ENCODE measurements at regions not wholly inside any gene's neighbourhood (a gene's known extent, or its start where the extent isn't known, plus 50 kb on each side); places are given as distances from the start of the nearest gene placed in this dataset.

- H3K27me3 Mint-ChIP-seq: no peaks in the 10 kb centered on the region
- H3K27ac Mint-ChIP-seq: no peak overlapping the region
- no peaks in the 10 kb centered on the region for H3K4me1 Mint-ChIP-seq (ENCODE audit: low read depth in 2 of 2)
- H3K9me3 Mint-ChIP-seq: peaks cover 4 to 8% of the 10 kb centered on the region in 2 donors
- no peak for DNase-seq
- H3K4me3 Mint-ChIP-seq: no peak overlapping the region
- no peak for ATAC-seq (replicated peaks)
- no peaks in the 10 kb centered on the region for H3K36me3 Mint-ChIP-seq (ENCODE audit: insufficient read depth)
Observed at GRCh38 chr11:109236696-109237095, 185.3 kb upstream of the C11orf87 start.

GRCh38 chr11:109237636-109238035, 184.4 kb upstream of the C11orf87 start:
- H3K4me3 Mint-ChIP-seq: no peak overlapping the region
- H3K9me3 Mint-ChIP-seq: peaks cover 4 to 8% of the 10 kb centered on the region in 2 donors
- H3K36me3 Mint-ChIP-seq (ENCODE audit: insufficient read depth): no peaks in the 10 kb centered on the region
- H3K27ac Mint-ChIP-seq: no peak overlapping the region
- H3K4me1 Mint-ChIP-seq (ENCODE audit: low read depth in 2 of 2): no peaks in the 10 kb centered on the region
- no peaks in the 10 kb centered on the region for H3K27me3 Mint-ChIP-seq
- DNase-seq (no peak), ATAC-seq (replicated peaks) (no peak)

GRCh38 chr11:109241988-109242536, 179.9 kb upstream of the C11orf87 start:
- Mint-ChIP-seq H3K36me3 (ENCODE audit: insufficient read depth) (no peaks in the 10 kb centered on the region), H3K27ac (no peak overlapping the region)

DNA sequence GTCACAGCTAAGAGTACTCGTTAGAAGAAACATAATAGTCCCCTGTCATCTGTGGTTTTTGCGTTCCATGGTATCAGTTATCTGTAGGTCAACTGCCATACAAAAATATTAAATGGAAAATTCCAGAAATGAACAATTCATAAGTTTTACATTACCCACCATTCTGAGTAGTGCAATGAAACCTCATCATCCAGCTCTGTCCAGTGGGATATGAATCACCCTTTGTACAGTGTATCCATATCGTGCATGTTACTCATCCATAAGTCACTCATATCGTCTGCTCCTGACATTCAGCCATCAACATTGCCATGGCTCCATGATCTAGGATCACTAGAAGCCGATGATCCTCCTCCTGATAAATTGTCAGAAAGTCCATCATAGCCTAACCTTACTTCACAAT, 174.9 kb upstream of the C11orf87 start:
- H3K9me3 Mint-ChIP-seq: peaks cover 4 to 11% of the 10 kb centered on the region in 2 donors

More at GRCh38 chr11:109241988-109242536, 179.9 kb upstream of the C11orf87 start:
- H3K4me3 Mint-ChIP-seq: no peak overlapping the region
- peaks cover 4 to 19% of the 10 kb centered on the region in 2 donors for H3K9me3 Mint-ChIP-seq
- no peaks in the 10 kb centered on the region for H3K27me3 Mint-ChIP-seq
- no peaks in the 10 kb centered on the region for H3K4me1 Mint-ChIP-seq (ENCODE audit: low read depth in 2 of 2)
- ATAC-seq (replicated peaks) (no peak), DNase-seq (no peak)

GRCh38 chr11:109249597-109249996, 172.4 kb upstream of the C11orf87 start:
- no peak overlapping the region for H3K27ac Mint-ChIP-seq
- no peak overlapping the region for H3K4me3 Mint-ChIP-seq
- peaks cover 6 to 17% of the 10 kb centered on the region in 2 donors for H3K9me3 Mint-ChIP-seq
- H3K4me1 Mint-ChIP-seq (ENCODE audit: low read depth in 2 of 2): no peaks in the 10 kb centered on the region
- DNase-seq (no peak), ATAC-seq (replicated peaks) (no peak)
- no peaks in the 10 kb centered on the region for H3K36me3 Mint-ChIP-seq (ENCODE audit: insufficient read depth)
- no peaks in the 10 kb centered on the region for H3K27me3 Mint-ChIP-seq

More for the DNA sequence above, 174.9 kb upstream of the C11orf87 start:
- ATAC-seq (replicated peaks) (no peak), DNase-seq (no peak)
- no peak overlapping the region for H3K27ac Mint-ChIP-seq
- no peaks in the 10 kb centered on the region for H3K27me3 Mint-ChIP-seq
- no peaks in the 10 kb centered on the region for H3K4me1 Mint-ChIP-seq (ENCODE audit: low read depth in 2 of 2)
- no peaks in the 10 kb centered on the region for H3K36me3 Mint-ChIP-seq (ENCODE audit: insufficient read depth)
- no peak overlapping the region for H3K4me3 Mint-ChIP-seq

DNA sequence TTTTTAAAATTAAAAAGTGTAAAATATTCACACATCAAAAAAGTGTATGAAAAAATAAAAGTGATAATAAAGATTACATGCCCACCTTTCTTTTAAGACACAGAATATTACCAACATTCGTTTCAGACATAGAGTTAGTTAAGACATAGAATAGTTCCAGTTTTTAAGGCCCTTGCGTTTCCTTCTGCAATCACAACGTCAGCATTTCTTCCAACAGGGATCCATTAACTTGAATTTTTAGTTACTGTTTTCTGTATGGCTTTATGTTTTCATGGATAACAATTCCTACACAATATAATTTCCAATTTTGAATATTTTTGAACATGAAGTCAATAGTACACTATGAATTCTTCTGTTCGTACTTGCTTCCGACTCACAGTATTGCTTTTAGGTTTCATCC, 170.8 kb upstream of the C11orf87 start:
- no peaks in the 10 kb centered on the region for H3K36me3 Mint-ChIP-seq (ENCODE audit: insufficient read depth)
- H3K27me3 Mint-ChIP-seq: no peaks in the 10 kb centered on the region
- DNase-seq: no peak
- no peaks in the 10 kb centered on the region for H3K4me1 Mint-ChIP-seq (ENCODE audit: low read depth in 2 of 2)
- ATAC-seq (replicated peaks): no peak
- H3K4me3 Mint-ChIP-seq: no peak overlapping the region
- H3K27ac Mint-ChIP-seq: no peak overlapping the region
- H3K9me3 Mint-ChIP-seq: peaks cover 6% of the 10 kb centered on the region in 2 donors

DNA sequence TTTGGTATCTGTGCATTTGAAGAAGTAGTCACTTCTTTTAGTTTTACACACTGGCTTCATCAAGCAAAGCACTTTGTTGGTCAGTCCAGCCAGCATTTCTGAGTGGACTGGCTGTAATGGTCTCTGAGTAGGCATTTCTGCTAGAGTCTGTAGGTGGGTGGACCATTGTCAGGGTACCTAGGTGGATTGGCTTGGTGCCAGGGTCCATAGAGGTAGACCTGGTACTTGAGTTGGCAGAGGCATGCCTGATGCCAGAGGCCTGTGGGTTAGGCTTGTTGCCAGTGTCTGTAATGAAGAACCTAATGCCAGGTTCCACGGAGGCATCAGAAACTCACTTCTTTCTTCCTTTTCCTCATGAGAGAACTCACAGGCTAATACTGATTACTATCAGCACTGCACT, 157.9 kb upstream of the C11orf87 start:
- H3K36me3 Mint-ChIP-seq (ENCODE audit: insufficient read depth): no peaks in the 10 kb centered on the region
- H3K4me3 Mint-ChIP-seq: no peak overlapping the region
- ATAC-seq (replicated peaks) (no peak), DNase-seq (no peak)
- H3K27me3 Mint-ChIP-seq: no peaks in the 10 kb centered on the region
- peaks cover 0 to 20% of the 10 kb centered on the region in 2 donors for H3K9me3 Mint-ChIP-seq
- no peak overlapping the region for H3K27ac Mint-ChIP-seq
- no peaks in the 10 kb centered on the region for H3K4me1 Mint-ChIP-seq (ENCODE audit: low read depth in 2 of 2)

GRCh38 chr11:109267293-109268095, 154.5 kb upstream of the C11orf87 start:
- H3K4me3 Mint-ChIP-seq: no peak overlapping the region

DNA sequence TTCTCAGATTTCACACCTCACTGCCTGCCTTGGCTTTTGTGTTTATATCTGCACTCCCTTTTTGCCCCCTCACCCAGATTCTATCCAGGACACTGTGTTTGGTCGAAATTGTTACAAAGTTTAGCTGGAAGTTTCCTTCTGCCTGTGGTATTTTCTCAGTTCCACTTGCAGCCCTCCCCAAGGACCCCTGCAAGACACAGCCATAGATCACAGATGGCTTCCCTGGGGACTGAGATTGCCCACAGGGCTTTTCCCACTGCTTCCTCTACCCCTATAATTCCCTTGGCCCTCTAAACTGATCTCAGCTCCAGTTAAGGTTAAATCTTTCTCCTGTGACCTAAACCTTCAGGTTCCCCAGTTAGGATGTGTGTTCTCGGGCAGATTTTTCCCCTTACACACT, 146.1 kb upstream of the C11orf87 start:
- Mint-ChIP-seq H3K9me3 (peaks cover 6 to 29% of the 10 kb centered on the region in 2 donors), H3K27ac (no peak overlapping the region), H3K4me3 (no peak overlapping the region), H3K27me3 (no peaks in the 10 kb centered on the region), H3K4me1 (ENCODE audit: low read depth in 2 of 2) (no peaks in the 10 kb centered on the region), H3K36me3 (ENCODE audit: insufficient read depth) (no peaks in the 10 kb centered on the region)
- no peak for DNase-seq
- ATAC-seq (replicated peaks): no peak

More at GRCh38 chr11:109267293-109268095, 154.5 kb upstream of the C11orf87 start:
- Mint-ChIP-seq H3K4me1 (ENCODE audit: low read depth in 2 of 2) (no peaks in the 10 kb centered on the region), H3K9me3 (peaks cover 2 to 12% of the 10 kb centered on the region in 2 donors), H3K27ac (no peak overlapping the region), H3K27me3 (no peaks in the 10 kb centered on the region), H3K36me3 (ENCODE audit: insufficient read depth) (no peaks in the 10 kb centered on the region)
- no peak for ATAC-seq (replicated peaks)
- no peak for DNase-seq

GRCh38 chr11:109285465-109285864, 136.5 kb upstream of the C11orf87 start:
- Mint-ChIP-seq H3K27me3 (no peaks in the 10 kb centered on the region), H3K4me3 (no peak overlapping the region), H3K4me1 (ENCODE audit: low read depth in 2 of 2) (no peaks in the 10 kb centered on the region), H3K27ac (no peak overlapping the region), H3K36me3 (ENCODE audit: insufficient read depth) (peaks cover 3% of the 10 kb centered on the region), H3K9me3 (peaks cover 0 to 10% of the 10 kb centered on the region in 2 donors)
- DNase-seq (no peak), ATAC-seq (replicated peaks) (no peak)

- Mint-ChIP-seq H3K27ac (no peak overlapping the region), H3K27me3 (no peaks in the 10 kb centered on the region), H3K4me3 (no peak overlapping the region), H3K9me3 (peaks cover 0 to 10% of the 10 kb centered on the region in 2 donors), H3K4me1 (ENCODE audit: low read depth in 2 of 2) (no peaks in the 10 kb centered on the region), H3K36me3 (ENCODE audit: insufficient read depth) (no peaks in the 10 kb centered on the region)
- ATAC-seq (replicated peaks): no peak
- no peak for DNase-seq
Observed at GRCh38 chr11:109291553-109291952, 130.4 kb upstream of the C11orf87 start.

- H3K27ac Mint-ChIP-seq: no peak overlapping the region
- no peak overlapping the region for H3K4me3 Mint-ChIP-seq
- peaks cover 2 to 11% of the 10 kb centered on the region in 2 donors for H3K9me3 Mint-ChIP-seq
- H3K4me1 Mint-ChIP-seq (ENCODE audit: low read depth in 2 of 2): no peaks in the 10 kb centered on the region
- DNase-seq (no peak), ATAC-seq (replicated peaks) (no peak)
- no peaks in the 10 kb centered on the region for H3K36me3 Mint-ChIP-seq (ENCODE audit: insufficient read depth)
- H3K27me3 Mint-ChIP-seq: no peaks in the 10 kb centered on the region
Observed at GRCh38 chr11:109298865-109299264, 123.1 kb upstream of the C11orf87 start.

GRCh38 chr11:109300211-109300610, 121.8 kb upstream of the C11orf87 start:
- no peak for DNase-seq
- H3K27ac Mint-ChIP-seq: no peak overlapping the region
- peaks cover 2 to 11% of the 10 kb centered on the region in 2 donors for H3K9me3 Mint-ChIP-seq
- no peak overlapping the region for H3K4me3 Mint-ChIP-seq
- no peak for ATAC-seq (replicated peaks)
- H3K4me1 Mint-ChIP-seq (ENCODE audit: low read depth in 2 of 2): no peaks in the 10 kb centered on the region
- H3K27me3 Mint-ChIP-seq: no peaks in the 10 kb centered on the region
- no peaks in the 10 kb centered on the region for H3K36me3 Mint-ChIP-seq (ENCODE audit: insufficient read depth)

Data from effector memory CD8-positive, alpha-beta T cell (primary cell).